ENCODE measurements at regions not wholly inside any gene's neighbourhood (a gene's known extent, or its start where the extent isn't known, plus 50 kb on each side); places are given as distances from the start of the nearest gene placed in this dataset.
"Not testable (repeated sequence)": the region's sequence is repeated elsewhere in the genome, so short reads cannot be mapped to it uniquely, and the experiment has no call there.

- DNase-seq (ENCODE audit: low spot score), result no peak
- in situ Hi-C loops (cut with MboI; ENCODE audit: low pct_unique_long_range_greater_than_20kb, low sequenced_read_pairs, unreplicated experiment), result no loop called here
- no peak for TF ChIP-seq CTCF (IDR thresholded peaks at IDR 0.05; ENCODE audit: extremely low read depth, insufficient read depth, missing control alignments)
Observed at GRCh38 chr2:144642131-144642530, 122.2 kb upstream of the ZEB2 start.

- in situ Hi-C loops (cut with MboI; ENCODE audit: low pct_unique_long_range_greater_than_20kb, low sequenced_read_pairs, unreplicated experiment); DNase-seq (ENCODE audit: low spot score): not testable (repeated sequence)
Observed at GRCh38 chr2:144638250-144638649, 118.3 kb upstream of the ZEB2 start.

GRCh38 chr2:144636860-144637259, 116.9 kb upstream of the ZEB2 start:
- in situ Hi-C loops (cut with MboI; ENCODE audit: low pct_unique_long_range_greater_than_20kb, low sequenced_read_pairs, unreplicated experiment); DNase-seq (ENCODE audit: low spot score): not testable (repeated sequence)

- no peak for TF ChIP-seq CTCF (IDR thresholded peaks at IDR 0.05; ENCODE audit: extremely low read depth, insufficient read depth, missing control alignments)
- no peak for DNase-seq (ENCODE audit: low spot score)
- in situ Hi-C loops (cut with MboI; ENCODE audit: low pct_unique_long_range_greater_than_20kb, low sequenced_read_pairs, unreplicated experiment), result no loop called here
Observed at GRCh38 chr2:144632809-144633208, 112.9 kb upstream of the ZEB2 start.

- DNase-seq (ENCODE audit: low spot score), result no peak
- in situ Hi-C loops (cut with MboI; ENCODE audit: low pct_unique_long_range_greater_than_20kb, low sequenced_read_pairs, unreplicated experiment), result no loop called here
- no peak for TF ChIP-seq CTCF (IDR thresholded peaks at IDR 0.05; ENCODE audit: extremely low read depth, insufficient read depth, missing control alignments)
Observed at GRCh38 chr2:144631636-144632035, 111.7 kb upstream of the ZEB2 start.

GRCh38 chr2:144630459-144631215, 110.7 kb upstream of the ZEB2 start:
- TF ChIP-seq CTCF (IDR thresholded peaks at IDR 0.05; ENCODE audit: extremely low read depth, insufficient read depth, missing control alignments), result no peak
- in situ Hi-C loops (cut with MboI; ENCODE audit: low pct_unique_long_range_greater_than_20kb, low sequenced_read_pairs, unreplicated experiment), result no loop called here

GRCh38 chr2:144629935-144630334, 110.0 kb upstream of the ZEB2 start:
- TF ChIP-seq CTCF (IDR thresholded peaks at IDR 0.05; ENCODE audit: extremely low read depth, insufficient read depth, missing control alignments), result no peak
- DNase-seq (ENCODE audit: low spot score), result no peak
- in situ Hi-C loops (cut with MboI; ENCODE audit: low pct_unique_long_range_greater_than_20kb, low sequenced_read_pairs, unreplicated experiment), result no loop called here

More at GRCh38 chr2:144630459-144631215, 110.7 kb upstream of the ZEB2 start:
- peak; percentile 8 for DNase-seq (ENCODE audit: low spot score)

GRCh38 chr2:144628566-144628965, 108.6 kb upstream of the ZEB2 start:
- in situ Hi-C loops (cut with MboI; ENCODE audit: low pct_unique_long_range_greater_than_20kb, low sequenced_read_pairs, unreplicated experiment), result no loop called here
- no peak for TF ChIP-seq CTCF (IDR thresholded peaks at IDR 0.05; ENCODE audit: extremely low read depth, insufficient read depth, missing control alignments)
- DNase-seq (ENCODE audit: low spot score), result no peak

Measured in GM13977 (cell line).